ENCODE measurements at regions not wholly inside any gene's neighbourhood (a gene's known extent, or its start where the extent isn't known, plus 50 kb on each side); places are given as distances from the start of the nearest gene placed in this dataset.

DNA sequence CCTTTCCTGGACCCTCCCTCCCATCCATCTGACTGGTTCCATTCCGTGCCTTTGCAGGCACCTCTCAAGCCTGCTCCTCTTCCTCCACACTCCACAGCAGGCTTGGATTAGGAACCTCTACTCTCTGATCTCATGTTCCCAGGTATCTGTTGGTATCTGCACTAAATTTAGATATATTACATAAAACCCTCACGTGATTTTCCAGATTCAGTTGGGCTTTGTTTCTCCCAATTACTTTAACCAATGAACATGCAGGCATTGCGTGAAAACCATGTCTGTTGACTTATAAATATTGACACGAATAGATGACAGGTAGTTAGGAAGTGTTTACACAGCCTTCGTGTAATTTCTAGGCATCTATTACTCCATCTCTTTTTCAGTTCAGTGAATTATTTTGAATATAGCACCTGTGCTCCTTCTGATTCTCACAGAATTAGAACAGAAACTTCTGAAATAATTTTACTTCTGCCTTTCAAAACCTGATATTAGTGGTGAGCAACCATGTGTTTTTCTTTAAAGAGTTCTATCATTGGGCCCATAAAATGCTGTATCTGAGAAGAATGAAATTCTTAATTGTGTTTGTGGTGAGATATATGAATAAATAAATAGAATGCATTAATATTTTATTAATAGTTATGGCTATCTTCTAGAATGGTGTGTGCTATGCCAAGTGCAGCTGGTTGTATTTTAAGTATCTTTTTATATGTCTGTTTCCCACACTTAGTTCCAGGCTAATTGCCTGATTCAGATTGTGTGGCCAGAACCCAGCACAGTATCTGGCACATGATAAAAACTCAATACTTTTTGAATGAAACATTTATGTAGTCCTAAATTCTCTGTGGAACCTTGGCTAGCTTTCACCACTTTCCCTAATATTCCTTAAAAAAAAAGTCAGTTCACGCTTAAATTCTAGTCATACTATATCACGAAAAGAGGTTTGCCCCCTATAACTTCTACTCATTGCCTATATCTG, 304.8 kb downstream of the QDPR start:
- peaks cover 0 to 3% of the 10 kb centered on the region in 2 donors for H3K27me3 Mint-ChIP-seq (ENCODE audit: low read depth in 2 of 2)
- no peak overlapping the region for H3K4me3 ChIP-seq (ENCODE audit: low read length)
- H3K36me3 ChIP-seq (ENCODE audit: control insufficient read depth, insufficient read depth, low read length) = no peaks in the 10 kb centered on the region
- H3K4me1 ChIP-seq (ENCODE audit: control insufficient read depth, insufficient read depth, low read length) = no peaks in the 10 kb centered on the region
- TF ChIP-seq, protein P1, sequence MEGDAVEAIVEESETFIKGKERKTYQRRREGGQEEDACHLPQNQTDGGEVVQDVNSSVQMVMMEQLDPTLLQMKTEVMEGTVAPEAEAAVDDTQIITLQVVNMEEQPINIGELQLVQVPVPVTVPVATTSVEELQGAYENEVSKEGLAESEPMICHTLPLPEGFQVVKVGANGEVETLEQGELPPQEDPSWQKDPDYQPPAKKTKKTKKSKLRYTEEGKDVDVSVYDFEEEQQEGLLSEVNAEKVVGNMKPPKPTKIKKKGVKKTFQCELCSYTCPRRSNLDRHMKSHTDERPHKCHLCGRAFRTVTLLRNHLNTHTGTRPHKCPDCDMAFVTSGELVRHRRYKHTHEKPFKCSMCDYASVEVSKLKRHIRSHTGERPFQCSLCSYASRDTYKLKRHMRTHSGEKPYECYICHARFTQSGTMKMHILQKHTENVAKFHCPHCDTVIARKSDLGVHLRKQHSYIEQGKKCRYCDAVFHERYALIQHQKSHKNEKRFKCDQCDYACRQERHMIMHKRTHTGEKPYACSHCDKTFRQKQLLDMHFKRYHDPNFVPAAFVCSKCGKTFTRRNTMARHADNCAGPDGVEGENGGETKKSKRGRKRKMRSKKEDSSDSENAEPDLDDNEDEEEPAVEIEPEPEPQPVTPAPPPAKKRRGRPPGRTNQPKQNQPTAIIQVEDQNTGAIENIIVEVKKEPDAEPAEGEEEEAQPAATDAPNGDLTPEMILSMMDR (IDR thresholded peaks at IDR 0.05) = no peak
- intact Hi-C loops (cut with micrococcal nuclease) = no loop called here
- H3K4me1 Mint-ChIP-seq = no peaks in the 10 kb centered on the region
- no peaks in the 10 kb centered on the region for H3K27me3 ChIP-seq (ENCODE audit: control insufficient read depth, insufficient read depth, low read length)
- no peak overlapping the region for H3K27ac Mint-ChIP-seq
- DNase-seq (no peak), ATAC-seq (no peak)
- H3K9me3 Mint-ChIP-seq = peaks cover 2 to 3% of the 10 kb centered on the region in 2 donors
- H3K36me3 Mint-ChIP-seq = no peaks in the 10 kb centered on the region
- no peaks in the 10 kb centered on the region for H3K9me3 ChIP-seq (ENCODE audit: control insufficient read depth, insufficient read depth, low read length)
- 85% methylated on average over 6 of the region's 7 CpGs for WGBS (ENCODE audit: insufficient coverage)
- no peak overlapping the region for H3K4me3 Mint-ChIP-seq
- H3K27ac ChIP-seq (ENCODE audit: low read length) = no peak overlapping the region

DNA sequence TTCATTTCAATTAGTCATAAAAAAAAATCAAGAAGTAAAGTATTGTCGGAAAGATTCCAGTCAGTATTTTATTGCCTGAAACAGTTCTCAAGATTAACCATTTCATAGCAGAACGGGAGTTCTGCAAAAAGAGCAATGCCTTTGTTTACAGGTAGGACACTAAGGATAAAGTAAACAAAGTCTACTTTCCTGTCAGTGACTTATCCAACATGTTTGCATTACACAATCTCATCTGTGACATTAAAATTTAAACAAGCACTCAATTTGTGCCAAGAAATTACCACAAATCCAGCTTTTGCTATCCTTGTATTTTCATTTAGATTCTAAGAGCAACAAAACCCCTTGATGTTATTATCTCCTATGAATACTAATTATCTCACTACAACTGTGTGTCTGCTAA, 306.5 kb upstream of the LDB2 start:
- peaks cover 2 to 3% of the 10 kb centered on the region in 2 donors for H3K9me3 Mint-ChIP-seq
- no peaks in the 10 kb centered on the region for H3K9me3 ChIP-seq (ENCODE audit: control insufficient read depth, insufficient read depth, low read length)
- no peaks in the 10 kb centered on the region for H3K36me3 Mint-ChIP-seq
- TF ChIP-seq, protein P1 (IDR thresholded peaks at IDR 0.05) = no peak
- no peaks in the 10 kb centered on the region for H3K27me3 ChIP-seq (ENCODE audit: control insufficient read depth, insufficient read depth, low read length)
- H3K4me1 ChIP-seq (ENCODE audit: control insufficient read depth, insufficient read depth, low read length) = no peaks in the 10 kb centered on the region
- H3K4me1 Mint-ChIP-seq = no peaks in the 10 kb centered on the region
- peaks cover 0 to 3% of the 10 kb centered on the region in 2 donors for H3K27me3 Mint-ChIP-seq (ENCODE audit: low read depth in 2 of 2)
- 42% methylated on average over 2 of the region's 2 CpGs for WGBS (ENCODE audit: insufficient coverage)
- intact Hi-C loops (cut with micrococcal nuclease) = no loop called here
- H3K4me3 ChIP-seq (ENCODE audit: low read length) = no peak overlapping the region
- H3K36me3 ChIP-seq (ENCODE audit: control insufficient read depth, insufficient read depth, low read length) = no peaks in the 10 kb centered on the region
- no peak overlapping the region for H3K4me3 Mint-ChIP-seq
- DNase-seq (no peak), ATAC-seq (no peak)
- H3K27ac ChIP-seq (ENCODE audit: low read length) = no peak overlapping the region
- no peak overlapping the region for H3K27ac Mint-ChIP-seq

DNA sequence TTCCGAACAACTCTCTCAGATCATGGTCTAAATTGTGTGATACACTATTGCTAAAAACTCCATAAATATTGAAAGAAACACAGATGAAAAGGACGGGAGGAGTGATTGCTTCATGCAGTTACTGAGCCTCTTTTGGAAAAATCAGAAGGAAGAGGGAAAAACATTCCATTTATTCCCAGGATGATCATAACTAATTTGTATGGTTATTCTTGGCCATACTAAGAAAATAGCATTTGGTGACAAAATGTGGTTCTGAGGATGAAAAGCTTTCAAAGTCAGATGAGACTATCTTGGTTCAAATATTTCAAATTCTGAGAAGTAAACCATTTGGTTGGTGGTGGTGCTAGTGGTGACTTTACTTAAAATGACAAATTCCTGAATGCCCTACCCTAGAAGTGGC, 305.4 kb upstream of the LDB2 start:
- TF ChIP-seq, protein P1 (IDR thresholded peaks at IDR 0.05) = no peak
- Mint-ChIP-seq H3K9me3 (peaks cover 2 to 3% of the 10 kb centered on the region in 2 donors), H3K4me1 (no peaks in the 10 kb centered on the region), H3K27ac (no peak overlapping the region), H3K36me3 (no peaks in the 10 kb centered on the region), H3K4me3 (no peak overlapping the region), H3K27me3 (ENCODE audit: low read depth in 2 of 2) (peaks cover 0 to 3% of the 10 kb centered on the region in 2 donors)
- no peak for DNase-seq
- no peaks in the 10 kb centered on the region for H3K9me3 ChIP-seq (ENCODE audit: control insufficient read depth, insufficient read depth, low read length)
- no peaks in the 10 kb centered on the region for H3K36me3 ChIP-seq (ENCODE audit: control insufficient read depth, insufficient read depth, low read length)
- no peak overlapping the region for H3K27ac ChIP-seq (ENCODE audit: low read length)
- ATAC-seq = no peak
- no peak overlapping the region for H3K4me3 ChIP-seq (ENCODE audit: low read length)
- no peaks in the 10 kb centered on the region for H3K4me1 ChIP-seq (ENCODE audit: control insufficient read depth, insufficient read depth, low read length)
- H3K27me3 ChIP-seq (ENCODE audit: control insufficient read depth, insufficient read depth, low read length) = no peaks in the 10 kb centered on the region
- intact Hi-C loops (cut with micrococcal nuclease) = no loop called here
- no CpG with 5 or more reads among the region's 2 CpGs for WGBS (ENCODE audit: insufficient coverage)
